ENCODE measurements at regions not wholly inside any gene's neighbourhood (a gene's known extent, or its start where the extent isn't known, plus 50 kb on each side); places are given as distances from the start of the nearest gene placed in this dataset.

DNA sequence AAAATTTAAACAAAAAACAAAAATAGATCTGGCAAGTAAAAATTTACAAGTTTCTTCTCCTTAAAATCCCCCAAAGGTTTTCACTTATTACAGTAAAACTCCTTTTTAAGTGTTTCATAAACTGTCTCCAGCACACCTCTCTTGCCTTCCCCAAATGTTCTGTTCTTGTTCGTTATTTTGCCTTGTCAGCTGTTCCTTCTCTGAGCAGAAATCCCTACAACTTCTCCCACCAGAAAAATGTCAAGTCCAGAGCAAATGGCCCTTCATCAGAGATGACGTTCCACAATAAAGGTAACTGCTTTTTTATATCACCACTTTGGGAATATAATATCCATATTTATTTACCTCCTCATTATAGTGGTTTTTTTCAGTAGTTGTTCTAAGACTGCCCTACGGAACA is 432.1 kb downstream of the ADAM29 start:
- TF ChIP-seq POLR2A (IDR thresholded peaks at IDR 0.05), result no peak
- TF ChIP-seq, protein P1, sequence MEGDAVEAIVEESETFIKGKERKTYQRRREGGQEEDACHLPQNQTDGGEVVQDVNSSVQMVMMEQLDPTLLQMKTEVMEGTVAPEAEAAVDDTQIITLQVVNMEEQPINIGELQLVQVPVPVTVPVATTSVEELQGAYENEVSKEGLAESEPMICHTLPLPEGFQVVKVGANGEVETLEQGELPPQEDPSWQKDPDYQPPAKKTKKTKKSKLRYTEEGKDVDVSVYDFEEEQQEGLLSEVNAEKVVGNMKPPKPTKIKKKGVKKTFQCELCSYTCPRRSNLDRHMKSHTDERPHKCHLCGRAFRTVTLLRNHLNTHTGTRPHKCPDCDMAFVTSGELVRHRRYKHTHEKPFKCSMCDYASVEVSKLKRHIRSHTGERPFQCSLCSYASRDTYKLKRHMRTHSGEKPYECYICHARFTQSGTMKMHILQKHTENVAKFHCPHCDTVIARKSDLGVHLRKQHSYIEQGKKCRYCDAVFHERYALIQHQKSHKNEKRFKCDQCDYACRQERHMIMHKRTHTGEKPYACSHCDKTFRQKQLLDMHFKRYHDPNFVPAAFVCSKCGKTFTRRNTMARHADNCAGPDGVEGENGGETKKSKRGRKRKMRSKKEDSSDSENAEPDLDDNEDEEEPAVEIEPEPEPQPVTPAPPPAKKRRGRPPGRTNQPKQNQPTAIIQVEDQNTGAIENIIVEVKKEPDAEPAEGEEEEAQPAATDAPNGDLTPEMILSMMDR (IDR thresholded peaks at IDR 0.05), result no peak
- no peaks in the 10 kb centered on the region for H3K36me3 ChIP-seq (replicated peaks in 1 of 2)
- H3K4me1 ChIP-seq (replicated peaks in 1 of 2), result no peaks in the 10 kb centered on the region
- H3K9me3 ChIP-seq (replicated peaks in 1 of 3), result no peaks in the 10 kb centered on the region
- WGBS, 4 donors, result 67 to 76% (median 70%) methylated on average over 3 of the region's 3 CpGs
- H3K27ac ChIP-seq, result no peak overlapping the region
- intact Hi-C loops (cut with DNase I), result no loop called here
- DNase-seq, result no peak
- no peak overlapping the region for H3K4me3 ChIP-seq
- no peaks in the 10 kb centered on the region for H3K27me3 ChIP-seq

- TF ChIP-seq, protein P1 (IDR thresholded peaks at IDR 0.05), result no peak
- no peak for TF ChIP-seq POLR2A (IDR thresholded peaks at IDR 0.05)
- intact Hi-C loops (cut with DNase I), result no loop called here
These were observed 433.3 kb downstream of the ADAM29 start for GRCh38 chr4:175351473-175351872.

GRCh38 chr4:175369087-175369486 is 443.0 kb downstream of the GPM6A start:
- Histone ChIP-seq H3K4me1 (replicated peaks in 1 of 2) (no peaks in the 10 kb centered on the region), H3K36me3 (replicated peaks in 1 of 2) (no peaks in the 10 kb centered on the region), H3K27me3 (no peaks in the 10 kb centered on the region), H3K4me3 (no peak overlapping the region), H3K9me3 (replicated peaks in 1 of 3) (no peaks in the 10 kb centered on the region), H3K27ac (no peak overlapping the region)
- no peak for DNase-seq
- TF ChIP-seq, protein P1 (IDR thresholded peaks at IDR 0.05), result no peak
- TF ChIP-seq POLR2A (IDR thresholded peaks at IDR 0.05), result no peak
- intact Hi-C loops (cut with DNase I), result no loop called here
- WGBS, 4 donors, result 72 to 81% (median 76%) methylated on average over 6 of the region's 6 CpGs

More at GRCh38 chr4:175351473-175351872, 433.3 kb downstream of the ADAM29 start:
- DNase-seq, result no peak
- no peaks in the 10 kb centered on the region for H3K27me3 ChIP-seq
- no peaks in the 10 kb centered on the region for H3K4me1 ChIP-seq (replicated peaks in 1 of 2)
- no peaks in the 10 kb centered on the region for H3K9me3 ChIP-seq (replicated peaks in 1 of 3)
- 62 to 68% (median 64%) methylated on average over 2 of the region's 2 CpGs for WGBS, 4 donors
- H3K27ac ChIP-seq, result no peak overlapping the region
- no peak overlapping the region for H3K4me3 ChIP-seq
- no peaks in the 10 kb centered on the region for H3K36me3 ChIP-seq (replicated peaks in 1 of 2)

GRCh38 chr4:175371091-175371490 is 441.0 kb downstream of the GPM6A start:
- H3K27ac ChIP-seq, result no peak overlapping the region
- TF ChIP-seq, protein P1 (IDR thresholded peaks at IDR 0.05), result no peak
- no peak for TF ChIP-seq POLR2A (IDR thresholded peaks at IDR 0.05)
- no peak for DNase-seq
- H3K36me3 ChIP-seq (replicated peaks in 1 of 2), result no peaks in the 10 kb centered on the region
- no peaks in the 10 kb centered on the region for H3K4me1 ChIP-seq (replicated peaks in 1 of 2)
- H3K4me3 ChIP-seq, result no peak overlapping the region
- no peaks in the 10 kb centered on the region for H3K9me3 ChIP-seq (replicated peaks in 1 of 3)
- no peaks in the 10 kb centered on the region for H3K27me3 ChIP-seq
- 60 to 92% (median 72%) methylated on average over 1 of the region's 1 CpG for WGBS, 4 donors
- intact Hi-C loops (cut with DNase I), result no loop called here

Data from adrenal gland (tissue), 9 donors.